ENCODE measurements at regions not wholly inside any gene's neighbourhood (a gene's known extent, or its start where the extent isn't known, plus 50 kb on each side); places are given as distances from the start of the nearest gene placed in this dataset.
A peak's percentile ranks its signal among the peaks of the same experiment; 100 is the strongest.

GRCh38 chr7:34313289-34313688 lies 344.7 kb upstream of the NPSR1 start:
- TF ChIP-seq, protein P1, sequence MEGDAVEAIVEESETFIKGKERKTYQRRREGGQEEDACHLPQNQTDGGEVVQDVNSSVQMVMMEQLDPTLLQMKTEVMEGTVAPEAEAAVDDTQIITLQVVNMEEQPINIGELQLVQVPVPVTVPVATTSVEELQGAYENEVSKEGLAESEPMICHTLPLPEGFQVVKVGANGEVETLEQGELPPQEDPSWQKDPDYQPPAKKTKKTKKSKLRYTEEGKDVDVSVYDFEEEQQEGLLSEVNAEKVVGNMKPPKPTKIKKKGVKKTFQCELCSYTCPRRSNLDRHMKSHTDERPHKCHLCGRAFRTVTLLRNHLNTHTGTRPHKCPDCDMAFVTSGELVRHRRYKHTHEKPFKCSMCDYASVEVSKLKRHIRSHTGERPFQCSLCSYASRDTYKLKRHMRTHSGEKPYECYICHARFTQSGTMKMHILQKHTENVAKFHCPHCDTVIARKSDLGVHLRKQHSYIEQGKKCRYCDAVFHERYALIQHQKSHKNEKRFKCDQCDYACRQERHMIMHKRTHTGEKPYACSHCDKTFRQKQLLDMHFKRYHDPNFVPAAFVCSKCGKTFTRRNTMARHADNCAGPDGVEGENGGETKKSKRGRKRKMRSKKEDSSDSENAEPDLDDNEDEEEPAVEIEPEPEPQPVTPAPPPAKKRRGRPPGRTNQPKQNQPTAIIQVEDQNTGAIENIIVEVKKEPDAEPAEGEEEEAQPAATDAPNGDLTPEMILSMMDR (IDR thresholded peaks at IDR 0.05; ENCODE audit: low read depth, low read length, missing control alignments), result no peak
- in situ Hi-C loops (cut with HindIII; ENCODE audit: low sequenced_read_pairs), result no loop called here
- no peak overlapping the region for H3K4me3 ChIP-seq (ENCODE audit: low read depth, low read length)
- DNase-seq (ENCODE audit: low read depth), result no peak

GRCh38 chr7:34315032-34315431 lies 343.0 kb upstream of the NPSR1 start:
- DNase-seq (ENCODE audit: low read depth), result no peak
- TF ChIP-seq, protein P1 (IDR thresholded peaks at IDR 0.05; ENCODE audit: low read depth, low read length, missing control alignments), result no peak
- H3K4me3 ChIP-seq (ENCODE audit: low read depth, low read length), result no peak overlapping the region
- in situ Hi-C loops (cut with HindIII; ENCODE audit: low sequenced_read_pairs), result no loop called here

DNA sequence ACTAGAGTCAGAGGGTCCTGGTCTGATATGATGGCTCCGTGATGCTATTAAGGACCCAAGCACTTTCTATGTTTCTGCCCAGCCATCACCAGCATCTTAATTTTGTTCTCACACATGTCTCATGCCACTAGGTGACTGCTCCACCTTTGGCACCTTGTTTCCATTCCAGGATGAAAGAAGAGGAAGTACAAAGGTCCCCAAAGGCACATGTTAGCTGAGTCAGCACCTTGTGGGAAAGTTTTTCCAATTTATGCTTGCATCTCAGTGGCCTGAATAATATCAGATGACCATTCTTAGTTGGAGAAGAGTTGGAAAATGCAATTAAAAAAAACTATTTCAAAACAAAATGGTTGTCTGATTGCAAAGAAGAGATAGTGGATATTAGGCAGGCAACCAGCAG lies 341.0 kb upstream of the NPSR1 start:
- in situ Hi-C loops (cut with HindIII; ENCODE audit: low sequenced_read_pairs), result no loop called here
- TF ChIP-seq, protein P1 (IDR thresholded peaks at IDR 0.05; ENCODE audit: low read depth, low read length, missing control alignments), result no peak
- DNase-seq (ENCODE audit: low read depth), result no peak
- H3K4me3 ChIP-seq (ENCODE audit: low read depth, low read length), result no peak overlapping the region

GRCh38 chr7:34320412-34320811 lies 337.6 kb upstream of the NPSR1 start:
- DNase-seq (ENCODE audit: low read depth), result no peak
- no peak overlapping the region for H3K4me3 ChIP-seq (ENCODE audit: low read depth, low read length)
- in situ Hi-C loops (cut with HindIII; ENCODE audit: low sequenced_read_pairs), result no loop called here
- TF ChIP-seq, protein P1 (IDR thresholded peaks at IDR 0.05; ENCODE audit: low read depth, low read length, missing control alignments), result no peak

DNA sequence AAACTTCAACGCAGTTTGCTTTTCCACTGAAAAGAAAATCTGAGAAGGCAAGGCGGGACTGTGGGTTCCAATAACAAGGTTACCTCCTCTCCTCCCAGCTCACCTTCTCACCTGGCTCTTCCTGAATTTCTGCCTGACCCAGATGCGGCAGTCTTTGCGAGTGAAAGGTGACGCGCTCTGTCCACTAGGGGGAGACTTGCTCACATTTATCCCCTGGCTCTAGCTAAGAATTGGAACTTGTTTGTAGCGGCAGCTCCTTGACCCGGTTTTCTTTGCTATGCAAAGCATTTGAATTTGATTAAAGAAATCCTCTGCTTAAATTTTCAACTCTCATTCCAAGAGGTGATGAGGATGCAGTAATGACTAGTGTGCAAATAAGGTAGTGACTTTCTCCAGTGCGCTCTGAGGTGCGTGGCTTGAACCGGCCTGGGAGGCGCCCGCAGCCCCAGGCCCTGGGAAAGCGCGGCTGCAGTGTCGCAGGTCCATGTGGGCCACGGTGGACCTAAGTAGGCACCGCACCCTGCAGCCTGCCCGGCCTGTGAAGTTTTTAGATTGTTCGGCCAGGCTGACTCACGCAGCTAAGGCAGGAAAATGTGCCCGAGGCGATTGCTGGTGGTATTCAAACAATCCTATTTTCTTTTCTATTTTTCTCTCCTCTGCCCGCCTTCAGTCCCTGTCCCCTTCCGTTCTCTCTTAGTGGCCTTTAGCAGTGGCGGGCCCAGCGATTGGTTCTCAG lies 336.9 kb upstream of the NPSR1 start:
- TF ChIP-seq, protein P1 (IDR thresholded peaks at IDR 0.05; ENCODE audit: low read depth, low read length, missing control alignments), result peak; percentile 92
- in situ Hi-C loops (cut with HindIII; ENCODE audit: low sequenced_read_pairs), result no loop called here
- DNase-seq (ENCODE audit: low read depth), result peak; percentile 46
- no peak overlapping the region for H3K4me3 ChIP-seq (ENCODE audit: low read depth, low read length)

DNA sequence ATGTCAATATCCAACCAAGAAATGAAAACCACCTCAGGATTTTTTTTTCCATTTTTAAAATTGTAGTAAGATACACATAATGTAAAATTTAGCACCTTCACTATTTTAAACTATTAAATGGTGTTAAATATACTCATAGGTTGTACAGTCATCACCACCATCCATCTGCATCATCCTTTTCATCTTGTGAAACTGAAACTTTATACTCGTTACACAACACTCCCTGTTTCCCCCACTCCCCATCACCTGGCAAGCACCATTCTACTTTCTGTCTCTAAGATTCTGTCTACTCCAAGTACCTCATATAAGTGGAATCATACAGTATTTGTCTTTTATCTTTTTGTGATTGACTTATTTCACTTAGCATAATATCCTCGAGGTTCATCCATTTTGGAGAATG lies 335.2 kb upstream of the NPSR1 start:
- TF ChIP-seq, protein P1 (IDR thresholded peaks at IDR 0.05; ENCODE audit: low read depth, low read length, missing control alignments), result no peak
- no peak for DNase-seq (ENCODE audit: low read depth)
- in situ Hi-C loops (cut with HindIII; ENCODE audit: low sequenced_read_pairs), result no loop called here
- no peak overlapping the region for H3K4me3 ChIP-seq (ENCODE audit: low read depth, low read length)

All from astrocyte of the cerebellum (primary cell).